LoVo (cell line): ENCODE measurements at regions not wholly inside any gene's neighbourhood (a gene's known extent, or its start where the extent isn't known, plus 50 kb on each side); places are given as distances from the start of the nearest gene placed in this dataset.

Source experiments
- DNase-seq: peaks from one replicate; pipeline ENCODE4 v3.0.0-alpha.2; 2016; ENCODE audit warnings: low spot score

GRCh38 chr5:68161156-68161555, 54.4 kb upstream of the PIK3R1 start:
- no peak for DNase-seq

- DNase-seq: no peak
Measured at GRCh38 chr5:68159224-68159951, 56.2 kb upstream of the PIK3R1 start.

- no peak for DNase-seq
Measured at GRCh38 chr5:68155940-68156339, 59.6 kb upstream of the PIK3R1 start.

- DNase-seq: no peak
Measured at GRCh38 chr5:68154119-68154857, 61.3 kb upstream of the PIK3R1 start.

- no peak for DNase-seq
Measured at GRCh38 chr5:68151812-68152211, 63.7 kb upstream of the PIK3R1 start.

- DNase-seq: no peak
Measured at GRCh38 chr5:68149189-68149588, 66.4 kb upstream of the PIK3R1 start.

GRCh38 chr5:68148096-68148495, 67.5 kb upstream of the PIK3R1 start:
- no peak for DNase-seq

GRCh38 chr5:68147659-68148058, 67.9 kb upstream of the PIK3R1 start:
- DNase-seq: no peak

GRCh38 chr5:68141494-68141893, 74.1 kb upstream of the PIK3R1 start:
- DNase-seq: no peak

- no peak for DNase-seq
Measured at GRCh38 chr5:68140763-68141162, 74.8 kb upstream of the PIK3R1 start.

GRCh38 chr5:68139611-68140441, 75.7 kb upstream of the PIK3R1 start:
- DNase-seq: no peak

- no peak for DNase-seq
Measured at GRCh38 chr5:68137511-68138140, 77.9 kb upstream of the PIK3R1 start.

- no peak for DNase-seq
Measured at GRCh38 chr5:68134669-68135313, 80.8 kb upstream of the PIK3R1 start.

GRCh38 chr5:68134033-68134668, 81.4 kb upstream of the PIK3R1 start:
- no peak for DNase-seq

- DNase-seq: no peak
Measured at GRCh38 chr5:68130253-68130652, 85.3 kb upstream of the PIK3R1 start.

GRCh38 chr5:68129364-68129763, 86.2 kb upstream of the PIK3R1 start:
- no peak for DNase-seq

- no peak for DNase-seq
Measured at GRCh38 chr5:68126886-68127285, 88.7 kb upstream of the PIK3R1 start.

GRCh38 chr5:68122439-68123328, 92.9 kb upstream of the PIK3R1 start:
- no peak for DNase-seq

- no peak for DNase-seq
Measured at GRCh38 chr5:68116868-68117411, 98.6 kb upstream of the PIK3R1 start.

- no peak for DNase-seq
Measured at GRCh38 chr5:68116408-68116807, 99.1 kb upstream of the PIK3R1 start.
